SK-MEL-5 (cell line): ENCODE measurements at regions not wholly inside any gene's neighbourhood (a gene's known extent, or its start where the extent isn't known, plus 50 kb on each side); places are given as distances from the start of the nearest gene placed in this dataset.
"Not testable (repeated sequence)": the region's sequence is repeated elsewhere in the genome, so short reads cannot be mapped to it uniquely, and the experiment has no call there.

ENCODE experiments used
- DNase-seq: peaks from one replicate; pipeline ENCODE4 v3.0.0-alpha.2; 2016; ENCODE audit warnings: low read depth, low spot score
- in situ Hi-C: cut with HindIII; loops from 2 replicates; pipeline ENCODE4 v1.10.0; 2016; ENCODE audit warnings: low sequenced_read_pairs, high pct_unique_total_duplicates, low pct_unique_long_range_greater_than_20kb

DNA sequence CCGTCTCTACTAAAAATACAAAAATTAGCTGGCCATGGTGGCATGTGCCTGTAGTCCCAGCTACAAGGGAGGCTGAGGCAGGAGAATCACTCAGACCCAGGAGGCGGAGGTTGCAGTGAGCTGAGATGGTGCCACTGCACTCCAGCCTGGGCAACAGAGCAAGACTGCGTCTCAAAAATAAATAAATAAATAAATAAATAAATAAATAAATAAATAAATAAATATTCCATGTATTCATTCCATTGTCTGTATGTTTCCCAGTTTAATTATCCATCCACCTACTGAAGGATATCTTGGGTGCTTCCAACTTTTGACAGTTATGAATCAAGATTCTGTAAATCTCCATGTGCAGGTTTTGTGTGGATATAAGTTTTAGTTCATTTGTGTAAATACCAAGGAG lies 397.4 kb upstream of the SLC35B3 start:
- DNase-seq, in situ Hi-C loops: not testable (repeated sequence)

DNA sequence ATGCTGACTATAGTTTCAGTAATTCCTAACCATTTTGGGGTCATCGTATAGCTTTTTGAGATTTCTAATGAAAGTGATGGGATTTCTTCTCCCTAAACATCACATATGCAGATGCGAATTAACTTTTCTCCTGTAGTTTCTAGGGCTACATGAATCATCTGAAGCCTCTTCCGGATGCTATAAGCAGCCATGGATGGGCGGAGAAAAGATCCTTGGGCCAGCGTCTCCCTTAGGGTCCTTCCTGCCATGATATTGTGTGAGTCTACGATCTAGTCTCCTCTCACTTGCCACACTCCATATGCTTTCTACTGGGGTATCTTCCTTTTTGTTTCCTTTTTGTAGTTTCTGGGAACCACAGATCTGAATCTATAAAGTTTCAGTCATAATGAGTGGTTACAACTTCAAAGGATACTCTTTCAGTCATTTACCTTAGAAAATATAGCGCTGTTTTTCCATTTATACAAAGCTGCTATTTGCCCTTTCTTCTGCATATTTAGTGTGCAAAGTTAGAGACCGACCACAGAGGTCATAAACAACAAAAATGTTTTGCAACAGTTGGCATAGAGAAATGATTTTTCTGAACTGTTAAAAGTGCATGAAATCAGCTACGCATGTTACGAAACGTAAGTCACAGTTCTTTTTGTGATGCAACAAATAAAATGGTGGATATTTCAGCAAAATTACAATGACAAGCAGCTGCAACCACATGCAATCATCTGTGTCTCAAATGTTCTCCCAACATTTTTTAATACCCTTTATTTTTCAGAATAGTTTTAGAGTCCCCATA lies 396.2 kb upstream of the SLC35B3 start:
- in situ Hi-C loops, result no loop called here
- no peak for DNase-seq

DNA sequence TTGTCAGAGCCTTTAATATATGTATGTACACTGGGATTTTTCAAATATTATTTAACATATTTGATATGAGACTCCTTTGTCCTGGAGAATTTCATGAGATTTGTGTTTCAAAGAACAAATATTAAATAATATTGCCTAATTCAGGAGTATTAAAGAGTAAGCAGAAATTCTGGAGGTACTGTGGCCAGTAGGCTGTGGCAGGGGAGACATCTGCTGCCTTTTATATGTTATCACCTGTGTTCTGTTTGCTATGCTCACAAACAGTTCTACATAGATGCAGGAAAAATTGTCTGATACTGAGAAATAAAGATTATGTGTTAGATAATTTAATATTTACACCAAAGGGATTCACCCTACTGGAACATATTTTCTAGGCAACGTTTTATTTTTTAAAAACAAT lies 395.4 kb upstream of the SLC35B3 start:
- in situ Hi-C loops, result no loop called here

DNA sequence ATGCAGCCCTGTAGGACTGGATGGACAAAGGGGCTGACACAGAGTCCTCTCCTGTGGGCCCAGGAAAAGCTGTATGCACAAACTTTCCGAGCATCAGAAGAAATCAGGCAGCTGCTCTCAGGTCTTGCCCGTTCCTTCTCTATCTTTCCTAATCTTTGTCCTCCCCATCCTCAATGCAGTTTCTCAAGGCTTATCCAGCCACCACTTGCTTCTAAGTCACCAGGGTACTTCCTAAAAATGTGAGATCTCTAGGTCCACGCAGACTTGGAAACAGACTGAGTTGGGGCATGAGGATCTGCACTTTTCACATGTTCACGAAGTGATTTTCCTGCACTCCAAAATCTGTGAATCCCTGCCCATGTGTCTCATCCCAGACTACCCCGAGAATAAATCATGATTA lies 394.5 kb upstream of the SLC35B3 start:
- DNase-seq, result no peak
- in situ Hi-C loops, result no loop called here

More for the DNA sequence above, 395.4 kb upstream of the SLC35B3 start:
- DNase-seq, result no peak

DNA sequence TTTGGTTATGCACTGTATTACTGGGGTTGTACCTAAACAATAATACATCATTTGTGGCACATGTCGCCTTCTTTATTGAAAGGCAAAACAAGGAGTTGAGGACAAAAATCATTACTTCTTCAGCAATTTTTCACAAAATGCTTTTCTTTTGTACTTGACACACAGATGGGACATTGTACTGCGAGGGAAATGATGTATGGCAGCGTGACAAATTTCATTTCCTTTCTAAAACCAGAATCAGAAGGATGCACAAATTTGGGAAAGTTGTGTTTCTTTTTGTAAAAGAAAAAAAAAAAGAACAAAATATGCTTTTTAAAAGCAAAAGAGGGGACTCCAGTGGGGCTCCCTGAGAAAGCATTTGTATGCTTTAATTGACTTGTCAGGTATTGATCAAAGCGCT lies 394.0 kb upstream of the SLC35B3 start:
- DNase-seq, result peak; percentile 33
- in situ Hi-C loops, result no loop called here

DNA sequence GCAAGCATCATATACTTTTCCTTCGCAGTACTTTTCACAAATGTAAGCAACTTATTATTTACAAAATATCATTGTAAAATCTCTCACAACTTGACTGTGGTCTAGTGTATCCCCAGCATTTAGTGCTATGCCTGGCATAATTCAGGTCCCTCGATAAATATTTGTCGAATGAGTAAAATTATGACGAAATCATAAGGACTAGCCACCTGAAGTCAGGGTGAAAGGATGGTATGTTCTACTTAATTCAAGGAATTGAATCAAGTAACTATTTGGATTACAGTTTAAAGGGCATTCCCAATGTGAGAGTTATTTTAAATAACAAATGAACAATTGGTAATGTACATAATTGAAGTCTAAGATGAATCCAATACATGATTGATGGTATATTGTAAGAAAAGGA lies 393.0 kb upstream of the SLC35B3 start:
- in situ Hi-C loops, result no loop called here
- no peak for DNase-seq

DNA sequence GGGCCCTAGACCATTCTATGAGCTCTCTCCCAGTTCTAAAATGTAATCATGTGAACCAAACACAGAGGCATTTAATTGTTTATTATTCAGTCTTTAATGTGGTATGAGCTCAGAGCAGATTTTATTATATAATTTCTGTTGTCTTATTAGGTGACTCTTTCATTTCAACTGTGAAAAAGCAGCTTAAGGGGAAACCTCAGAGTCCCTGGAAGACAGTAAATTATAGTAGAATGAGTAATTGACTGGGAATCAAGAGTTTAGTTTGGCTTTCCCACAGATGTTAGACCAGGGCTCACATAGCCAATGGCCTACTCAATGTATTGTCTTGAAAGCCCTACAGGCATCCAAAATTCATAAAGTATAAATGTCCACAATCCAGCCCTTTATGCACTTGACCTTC lies 390.4 kb upstream of the SLC35B3 start:
- DNase-seq, result no peak
- in situ Hi-C loops, result no loop called here

DNA sequence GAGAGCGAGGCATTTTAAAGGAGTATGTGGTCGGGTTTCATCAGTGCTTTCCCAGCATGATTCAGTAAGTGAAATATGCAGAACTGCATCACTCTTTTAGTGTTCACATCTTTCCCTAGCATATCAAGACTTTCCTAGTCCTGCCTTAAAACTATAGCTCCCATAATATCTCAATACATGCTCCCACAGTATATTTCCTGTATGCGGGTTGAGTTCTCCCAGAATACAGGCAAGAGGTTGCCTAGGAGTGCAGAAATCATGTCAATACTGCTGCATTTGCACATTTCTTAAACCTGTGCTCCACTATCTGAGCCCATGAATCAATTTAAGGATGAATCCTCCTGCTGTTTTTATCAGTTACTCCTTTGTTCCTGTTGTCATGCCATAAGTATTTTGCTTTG lies 386.6 kb upstream of the SLC35B3 start:
- in situ Hi-C loops, result no loop called here
- no peak for DNase-seq

DNA sequence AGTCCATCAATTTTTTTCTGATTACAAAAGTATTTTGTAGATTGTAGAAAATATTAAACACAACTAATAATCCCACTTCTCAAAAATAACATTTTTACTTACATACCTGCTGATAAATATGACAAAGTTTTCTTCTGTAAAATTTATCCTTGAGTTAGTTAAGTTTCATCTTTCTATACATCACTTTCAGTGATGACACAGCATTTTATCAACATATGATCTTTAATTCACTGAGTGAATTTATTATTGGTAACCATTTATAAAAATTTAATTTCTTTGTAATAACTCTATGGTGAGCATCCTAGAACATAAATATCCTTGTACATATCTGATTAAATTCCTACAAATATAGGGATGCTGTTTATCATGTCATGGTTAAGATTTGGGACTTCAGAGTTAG lies 385.0 kb upstream of the SLC35B3 start:
- DNase-seq, result no peak
- in situ Hi-C loops, result no loop called here

DNA sequence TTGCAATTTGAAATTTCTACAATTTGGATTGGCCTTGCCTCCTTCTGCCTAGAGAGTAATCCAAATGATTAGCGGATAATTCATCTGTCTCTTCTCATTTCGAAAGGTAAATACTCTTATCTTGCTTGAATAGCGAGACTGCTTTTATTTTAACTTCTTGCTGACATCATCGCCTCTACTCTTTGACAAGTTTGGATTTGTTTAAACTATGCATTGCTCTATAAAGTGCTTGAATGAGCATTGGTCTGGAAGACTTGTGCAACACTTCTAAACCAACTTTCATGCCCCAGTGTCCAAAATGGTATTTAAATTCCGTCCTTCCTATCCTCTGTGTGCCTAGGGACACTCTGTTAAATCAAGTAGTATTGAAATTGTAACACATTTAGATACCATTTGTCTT lies 384.1 kb upstream of the SLC35B3 start:
- in situ Hi-C loops, result no loop called here
- DNase-seq, result no peak

DNA sequence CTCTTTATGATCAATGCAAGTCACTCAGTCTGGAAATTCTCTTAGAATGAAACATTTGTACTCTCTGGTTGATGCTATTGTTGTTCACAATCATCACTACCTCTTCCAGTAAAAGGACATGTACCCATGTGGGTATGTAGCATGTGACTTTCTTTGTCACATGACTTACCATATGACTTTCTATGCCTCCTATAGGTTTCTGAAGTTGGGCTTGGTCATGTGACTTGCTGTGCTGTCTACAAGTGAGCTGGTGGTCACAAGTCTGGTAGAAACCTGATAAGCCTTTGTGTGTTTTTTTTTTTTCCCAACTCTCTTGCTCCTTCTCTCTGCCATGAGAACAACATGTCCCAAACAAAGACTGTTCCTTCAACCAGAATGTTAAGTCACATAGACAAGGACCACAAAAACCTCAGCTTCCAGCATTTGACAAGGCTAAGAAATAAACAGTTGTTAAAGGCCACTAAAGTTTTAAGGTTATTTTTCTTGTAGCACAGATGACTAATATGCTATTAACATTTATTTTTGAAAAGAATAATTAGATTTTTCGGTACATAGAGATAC lies 379.2 kb upstream of the SLC35B3 start:
- in situ Hi-C loops, result no loop called here
- DNase-seq, result peak; percentile 99

DNA sequence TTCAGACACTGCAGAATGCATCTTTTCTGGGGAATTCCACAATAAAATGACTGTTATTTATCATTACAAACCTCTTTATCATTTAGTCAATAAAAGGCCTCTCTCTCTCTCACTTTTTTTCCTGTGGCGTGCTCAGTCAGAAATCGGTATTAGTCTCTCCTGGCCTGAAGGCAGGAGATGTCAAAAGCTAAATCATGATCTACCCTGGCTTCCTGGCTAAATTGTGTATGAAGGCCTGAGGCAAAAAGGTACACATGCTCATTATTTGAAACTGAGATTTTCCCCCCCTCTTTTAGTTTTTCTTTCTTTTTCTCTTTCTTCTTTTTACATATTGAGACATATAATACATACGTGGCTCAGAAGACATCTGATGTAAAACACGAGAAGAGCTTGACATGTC lies 375.0 kb upstream of the SLC35B3 start:
- DNase-seq, result peak; percentile 52
- in situ Hi-C loops, result no loop called here

DNA sequence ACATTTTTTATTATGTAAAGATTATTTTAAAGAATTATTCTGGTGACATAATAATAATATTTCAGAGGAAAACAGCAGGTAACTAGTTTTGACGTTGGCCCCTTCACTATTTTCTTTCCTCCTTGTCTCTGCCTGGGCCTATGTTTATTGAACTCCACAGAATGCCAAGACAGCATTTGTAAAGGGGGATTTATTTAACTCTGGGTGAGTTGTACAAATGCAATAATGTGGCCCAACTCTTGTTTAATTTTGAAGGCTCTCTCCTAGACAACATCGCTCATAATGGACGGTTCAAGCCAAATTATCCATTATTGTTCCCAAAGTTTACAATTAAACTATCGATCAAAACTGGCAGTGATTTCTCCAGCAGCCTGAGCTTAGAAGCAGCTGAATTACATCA lies 374.3 kb upstream of the SLC35B3 start:
- in situ Hi-C loops, result no loop called here
- no peak for DNase-seq

DNA sequence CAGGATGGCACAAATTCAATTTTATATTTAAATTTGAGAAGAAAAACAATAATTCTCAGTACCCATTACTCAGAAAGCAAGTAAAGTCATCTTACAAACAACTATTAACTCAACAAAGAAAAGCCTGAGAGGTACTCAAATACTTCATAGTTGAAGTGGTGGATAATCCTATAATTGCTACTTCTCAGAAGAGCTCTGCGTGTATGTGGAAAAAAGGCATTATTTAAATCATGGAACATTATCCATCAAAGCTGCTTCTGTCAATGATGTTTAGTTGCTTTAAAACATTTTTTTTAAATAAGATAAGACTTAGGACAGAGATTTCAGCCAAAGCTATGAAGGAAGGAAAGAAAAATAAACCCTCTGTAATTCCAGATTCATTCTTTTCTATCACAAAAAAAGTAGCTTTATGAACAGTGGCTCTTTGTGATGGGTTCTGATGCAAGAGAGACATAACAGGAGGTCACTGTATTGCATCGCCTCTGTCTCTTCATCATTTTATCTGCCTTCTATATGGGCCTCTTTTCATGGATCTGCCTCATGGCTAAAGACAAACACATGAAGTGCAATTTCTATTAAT lies 367.9 kb upstream of the SLC35B3 start:
- in situ Hi-C loops, result no loop called here
- DNase-seq, result peak; percentile 98

DNA sequence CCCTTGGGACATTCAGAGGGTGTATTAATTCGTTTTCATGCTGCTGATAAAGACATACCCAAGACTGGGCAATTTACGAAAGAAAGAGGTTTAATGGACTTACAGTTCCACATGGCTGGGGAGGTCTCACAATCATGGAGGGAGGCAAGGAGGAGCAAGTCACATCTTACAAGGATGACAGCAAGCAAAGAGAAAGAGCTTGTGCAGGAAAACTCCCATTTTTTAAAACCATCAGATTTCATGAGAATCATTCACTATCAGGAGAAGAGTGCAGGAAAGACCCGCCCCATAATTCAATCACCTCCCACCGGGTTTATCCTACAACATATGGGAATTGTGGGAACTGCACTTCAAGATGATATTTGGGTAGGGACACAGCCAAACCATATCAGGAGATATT lies 367.1 kb upstream of the SLC35B3 start:
- in situ Hi-C loops, DNase-seq: not testable (repeated sequence)

DNA sequence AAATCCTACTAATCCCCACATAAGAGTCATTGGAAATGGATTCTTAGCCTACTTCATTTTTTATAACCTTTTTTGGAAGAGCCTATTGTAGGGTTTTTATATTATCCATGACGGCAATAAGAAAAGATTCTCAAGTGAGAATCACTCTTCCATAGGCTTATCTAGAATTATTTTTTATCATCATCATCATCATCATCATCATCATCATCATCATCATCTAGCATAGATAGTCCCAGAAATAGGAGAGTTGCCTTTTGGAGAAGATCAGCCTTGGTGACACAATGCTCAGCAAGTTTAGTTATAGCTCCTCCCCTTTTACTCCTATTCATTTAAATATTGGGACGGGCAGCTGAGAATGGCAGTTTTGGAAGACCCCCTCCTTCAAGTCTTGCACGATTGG lies 359.1 kb upstream of the SLC35B3 start:
- in situ Hi-C loops, result loop anchor here (25.0 kb wide), 1 partner anchor 93 kb away; no protein-coding TSS in a partner anchor
- DNase-seq, result no peak

DNA sequence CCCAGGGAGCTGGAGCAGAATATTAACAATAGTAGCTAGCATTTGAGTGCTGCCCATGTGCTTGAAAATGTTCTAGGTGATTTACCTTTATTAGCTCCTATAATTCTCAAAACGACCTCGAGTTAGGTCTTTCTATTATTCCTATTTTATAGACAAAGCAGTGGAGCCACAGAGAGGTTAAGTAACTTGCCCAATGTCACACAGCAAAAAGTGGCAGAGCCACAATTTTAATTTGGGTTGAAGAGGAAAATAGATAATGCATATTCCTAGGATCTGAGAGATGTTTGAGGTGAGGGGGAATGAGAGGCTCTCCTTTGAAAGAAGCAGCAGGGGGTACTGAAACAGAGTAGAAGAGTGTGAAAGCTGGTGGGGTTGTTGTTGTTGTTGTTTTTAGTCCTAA lies 354.5 kb upstream of the SLC35B3 start:
- DNase-seq, result no peak
- in situ Hi-C loops, result loop anchor here (25.0 kb wide), 1 partner anchor 97 kb away; no protein-coding TSS in a partner anchor

DNA sequence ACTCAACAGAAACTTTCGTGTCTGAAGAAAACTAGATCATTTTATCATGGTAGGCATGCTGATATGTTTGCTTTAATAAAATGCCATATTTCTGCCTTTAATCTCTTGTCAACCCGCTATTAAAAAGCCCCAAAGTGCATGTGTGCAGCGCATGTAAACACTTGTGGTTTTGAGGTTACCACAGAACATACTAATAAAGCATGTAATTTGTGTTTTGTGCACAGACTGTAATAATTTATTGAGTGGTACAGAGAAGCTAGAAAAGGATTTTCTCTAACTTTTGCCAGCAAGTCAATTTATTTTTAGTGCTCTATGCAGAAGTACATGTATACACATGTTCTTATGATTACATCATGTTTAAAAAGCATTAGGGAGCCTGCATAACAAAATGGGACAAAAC lies 349.9 kb upstream of the SLC35B3 start:
- in situ Hi-C loops, result loop anchor here (25.0 kb wide), 1 partner anchor 102 kb away; no protein-coding TSS in a partner anchor
- DNase-seq, result no peak

DNA sequence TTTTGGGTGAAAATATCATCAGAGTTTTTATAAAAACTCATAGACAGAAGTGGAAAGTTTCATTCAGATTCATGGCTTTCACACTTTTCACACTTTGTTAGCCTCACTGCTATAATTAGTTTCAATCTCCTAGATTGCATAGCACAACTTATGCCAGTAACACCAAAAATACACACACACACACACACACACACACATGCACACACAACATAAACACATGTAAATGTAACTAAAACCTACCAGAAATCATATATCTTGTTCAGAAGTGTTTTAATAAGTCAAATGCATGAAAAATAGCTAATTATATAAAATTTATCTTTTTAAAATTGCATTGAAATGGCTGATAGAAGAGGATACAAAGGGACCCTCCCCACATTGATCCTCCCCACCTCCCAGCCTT lies 347.8 kb upstream of the SLC35B3 start:
- in situ Hi-C loops, result loop anchor here (25.0 kb wide), 1 partner anchor 104 kb away; no protein-coding TSS in a partner anchor
- no peak for DNase-seq
